ENCODE measurements at regions not wholly inside any gene's neighbourhood (a gene's known extent, or its start where the extent isn't known, plus 50 kb on each side); places are given as distances from the start of the nearest gene placed in this dataset.
"Not testable (repeated sequence)": the region's sequence is repeated elsewhere in the genome, so short reads cannot be mapped to it uniquely, and the experiment has no call there.

DNA sequence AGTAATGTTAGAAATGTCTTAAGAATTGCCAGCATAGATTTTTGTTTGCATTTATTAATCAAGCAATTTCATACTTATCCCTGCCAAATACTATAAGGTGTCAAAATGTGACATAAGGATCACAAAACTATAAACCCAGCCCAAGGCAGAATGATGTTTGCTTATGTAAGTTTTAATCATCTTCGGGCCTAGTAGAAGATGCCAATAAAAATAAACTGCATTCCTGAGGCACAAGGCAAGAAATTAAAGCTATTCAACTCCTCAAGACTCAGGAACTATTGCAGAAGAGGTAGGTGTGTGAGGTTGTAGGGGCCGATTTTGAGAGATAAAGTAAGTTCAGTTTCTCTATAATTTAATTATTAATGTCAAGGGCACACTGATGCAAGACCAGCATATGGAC, 189.4 kb upstream of the AHR start:
- H3K27me3 ChIP-seq (ENCODE audit: control insufficient read depth in 3 of 3, insufficient read depth in 3 of 3, low read length in 3 of 3), result no peaks in the 10 kb centered on the region

DNA sequence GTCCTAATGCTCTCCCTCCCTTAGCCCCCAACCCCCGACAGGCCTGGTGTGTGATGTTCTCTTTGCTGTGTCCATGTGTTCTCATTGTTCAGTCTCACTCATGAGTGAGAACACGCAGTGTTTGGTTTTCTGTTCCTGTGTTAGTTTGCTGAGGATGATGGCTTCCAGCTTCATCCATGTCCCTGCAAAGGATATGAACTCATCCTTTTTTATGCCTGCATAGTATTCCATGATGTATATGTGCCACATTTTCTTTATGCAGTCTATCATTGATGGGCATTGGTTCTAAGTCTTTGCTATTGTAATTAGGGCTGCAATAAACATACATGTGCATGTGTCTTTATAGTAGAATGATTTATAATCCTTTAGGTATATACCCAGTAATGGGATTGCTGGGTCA, 184.7 kb upstream of the AHR start:
- not testable (repeated sequence) for H3K27ac ChIP-seq (ENCODE audit: low read depth, low read length); H3K36me3 ChIP-seq (ENCODE audit: control insufficient read depth in 3 of 3, insufficient read depth in 3 of 3, low read length in 3 of 3); H3K27me3 ChIP-seq (ENCODE audit: control insufficient read depth in 3 of 3, insufficient read depth in 3 of 3, low read length in 3 of 3); H3K4me3 ChIP-seq (ENCODE audit: low read length in 3 of 3); H3K9ac ChIP-seq (ENCODE audit: low read depth in 1 of 3, low read length in 3 of 3); H3K4me1 ChIP-seq (ENCODE audit: control insufficient read depth in 3 of 3, insufficient read depth in 3 of 3, low read length in 3 of 3); H3K9me3 ChIP-seq (ENCODE audit: control insufficient read depth in 3 of 3, low read length in 3 of 3)

More for the DNA sequence above, 189.4 kb upstream of the AHR start:
- no peak overlapping the region for H3K4me3 ChIP-seq (ENCODE audit: low read length in 3 of 3)
- no peak overlapping the region for H3K27ac ChIP-seq (ENCODE audit: low read depth, low read length)
- H3K36me3 ChIP-seq (ENCODE audit: control insufficient read depth in 3 of 3, insufficient read depth in 3 of 3, low read length in 3 of 3), result no peaks in the 10 kb centered on the region
- H3K9ac ChIP-seq (ENCODE audit: low read depth in 1 of 3, low read length in 3 of 3), result no peak overlapping the region
- no peaks in the 10 kb centered on the region for H3K4me1 ChIP-seq (ENCODE audit: control insufficient read depth in 3 of 3, insufficient read depth in 3 of 3, low read length in 3 of 3)
- H3K9me3 ChIP-seq (ENCODE audit: control insufficient read depth in 3 of 3, low read length in 3 of 3), result no peaks in the 10 kb centered on the region

DNA sequence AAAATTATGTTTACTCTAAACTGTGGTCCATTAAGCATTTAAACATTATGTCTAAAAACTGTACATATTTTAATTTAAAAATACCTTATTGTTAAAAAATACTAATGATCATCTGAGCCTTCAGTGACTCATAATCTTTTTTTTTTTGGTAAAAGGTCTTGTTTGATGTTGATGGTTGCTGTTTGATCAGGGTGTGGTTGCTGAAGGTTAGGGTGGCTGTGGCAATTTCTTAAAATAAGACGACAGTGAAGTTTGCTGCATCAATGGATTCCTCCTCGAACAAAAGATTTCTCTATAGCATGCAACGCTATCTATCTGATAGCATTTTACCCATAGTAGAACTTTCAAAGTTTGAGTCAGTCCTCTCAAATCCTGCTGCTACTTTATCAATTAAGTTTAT, 180.0 kb upstream of the AHR start:
- no peaks in the 10 kb centered on the region for H3K4me1 ChIP-seq (ENCODE audit: control insufficient read depth in 3 of 3, insufficient read depth in 3 of 3, low read length in 3 of 3)
- no peaks in the 10 kb centered on the region for H3K36me3 ChIP-seq (ENCODE audit: control insufficient read depth in 3 of 3, insufficient read depth in 3 of 3, low read length in 3 of 3)
- no peak overlapping the region for H3K9ac ChIP-seq (ENCODE audit: low read depth in 1 of 3, low read length in 3 of 3)
- no peaks in the 10 kb centered on the region for H3K9me3 ChIP-seq (ENCODE audit: control insufficient read depth in 3 of 3, low read length in 3 of 3)
- H3K27me3 ChIP-seq (ENCODE audit: control insufficient read depth in 3 of 3, insufficient read depth in 3 of 3, low read length in 3 of 3), result no peaks in the 10 kb centered on the region
- no peak overlapping the region for H3K4me3 ChIP-seq (ENCODE audit: low read length in 3 of 3)
- no peak overlapping the region for H3K27ac ChIP-seq (ENCODE audit: low read depth, low read length)

DNA sequence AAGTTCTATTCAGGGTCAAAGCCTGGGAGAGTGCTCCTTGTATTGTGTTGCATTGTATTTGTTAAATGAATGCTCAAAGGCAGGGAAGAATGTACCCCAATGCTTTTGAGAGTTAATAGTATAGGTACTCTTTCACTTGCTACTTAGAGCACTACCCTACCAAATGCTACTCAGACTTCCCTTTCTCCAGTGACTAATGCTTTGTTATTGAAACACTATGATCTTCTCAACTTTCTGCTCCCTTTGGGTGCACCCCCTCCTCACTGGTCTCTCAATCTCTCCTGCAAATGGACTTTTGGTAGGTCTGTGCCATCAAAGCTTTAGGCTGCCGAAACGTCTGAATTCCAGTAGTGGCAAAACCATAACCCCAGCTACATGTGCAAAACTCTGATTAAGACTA, 177.7 kb upstream of the AHR start:
- Histone ChIP-seq H3K36me3 (ENCODE audit: control insufficient read depth in 3 of 3, insufficient read depth in 3 of 3, low read length in 3 of 3) (no peaks in the 10 kb centered on the region), H3K27ac (ENCODE audit: low read depth, low read length) (no peak overlapping the region), H3K9me3 (ENCODE audit: control insufficient read depth in 3 of 3, low read length in 3 of 3) (no peaks in the 10 kb centered on the region), H3K4me1 (ENCODE audit: control insufficient read depth in 3 of 3, insufficient read depth in 3 of 3, low read length in 3 of 3) (no peaks in the 10 kb centered on the region), H3K4me3 (ENCODE audit: low read length in 3 of 3) (no peak overlapping the region), H3K9ac (ENCODE audit: low read depth in 1 of 3, low read length in 3 of 3) (no peak overlapping the region), H3K27me3 (ENCODE audit: control insufficient read depth in 3 of 3, insufficient read depth in 3 of 3, low read length in 3 of 3) (no peaks in the 10 kb centered on the region)

DNA sequence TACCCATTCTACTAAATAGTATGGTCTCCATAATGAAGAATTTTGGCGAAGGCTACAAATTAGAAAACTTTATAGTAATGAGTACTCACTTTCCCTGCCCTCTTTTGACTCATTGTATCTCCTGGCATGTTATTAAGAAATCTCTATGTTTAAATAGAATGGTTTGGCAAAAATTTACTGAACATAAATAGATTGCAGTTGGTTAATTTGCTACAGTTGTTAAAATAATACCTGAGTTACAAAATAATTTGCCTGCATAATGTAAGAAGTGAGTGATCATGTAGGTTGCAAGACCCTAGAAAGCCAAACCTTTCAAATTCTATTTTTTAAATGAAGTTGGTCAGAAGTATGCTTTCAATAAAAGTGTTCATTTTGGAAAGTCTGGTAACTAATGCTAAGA, 176.8 kb upstream of the AHR start:
- Histone ChIP-seq H3K9ac (ENCODE audit: low read depth in 1 of 3, low read length in 3 of 3) (no peak overlapping the region), H3K27me3 (ENCODE audit: control insufficient read depth in 3 of 3, insufficient read depth in 3 of 3, low read length in 3 of 3) (no peaks in the 10 kb centered on the region), H3K9me3 (ENCODE audit: control insufficient read depth in 3 of 3, low read length in 3 of 3) (no peaks in the 10 kb centered on the region), H3K27ac (ENCODE audit: low read depth, low read length) (no peak overlapping the region), H3K4me3 (ENCODE audit: low read length in 3 of 3) (no peak overlapping the region), H3K4me1 (ENCODE audit: control insufficient read depth in 3 of 3, insufficient read depth in 3 of 3, low read length in 3 of 3) (no peaks in the 10 kb centered on the region), H3K36me3 (ENCODE audit: control insufficient read depth in 3 of 3, insufficient read depth in 3 of 3, low read length in 3 of 3) (no peaks in the 10 kb centered on the region)

DNA sequence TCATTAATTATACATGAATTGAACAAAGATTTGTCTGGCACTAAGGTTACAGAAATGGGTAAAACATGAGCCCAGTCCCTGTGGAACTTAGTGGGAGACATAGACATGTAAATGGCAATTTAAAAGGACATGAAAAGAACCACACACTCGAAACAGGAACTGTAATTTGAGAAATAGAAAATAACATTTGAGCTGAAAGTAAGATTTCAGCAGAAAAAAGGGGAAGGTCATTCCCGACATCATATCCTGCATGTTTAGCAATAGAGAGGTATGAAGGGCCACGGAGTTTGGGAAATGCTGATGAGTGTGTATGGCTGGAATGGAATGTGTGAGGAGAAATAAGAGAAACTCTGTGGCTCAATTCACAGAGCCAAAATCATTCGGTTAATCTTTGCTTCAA, 175.4 kb upstream of the AHR start:
- H3K9ac ChIP-seq (ENCODE audit: low read depth in 1 of 3, low read length in 3 of 3), result no peak overlapping the region
- no peaks in the 10 kb centered on the region for H3K27me3 ChIP-seq (ENCODE audit: control insufficient read depth in 3 of 3, insufficient read depth in 3 of 3, low read length in 3 of 3)
- no peaks in the 10 kb centered on the region for H3K4me1 ChIP-seq (ENCODE audit: control insufficient read depth in 3 of 3, insufficient read depth in 3 of 3, low read length in 3 of 3)
- H3K36me3 ChIP-seq (ENCODE audit: control insufficient read depth in 3 of 3, insufficient read depth in 3 of 3, low read length in 3 of 3), result no peaks in the 10 kb centered on the region
- H3K4me3 ChIP-seq (ENCODE audit: low read length in 3 of 3), result no peak overlapping the region
- no peak overlapping the region for H3K27ac ChIP-seq (ENCODE audit: low read depth, low read length)
- H3K9me3 ChIP-seq (ENCODE audit: control insufficient read depth in 3 of 3, low read length in 3 of 3), result no peaks in the 10 kb centered on the region

DNA sequence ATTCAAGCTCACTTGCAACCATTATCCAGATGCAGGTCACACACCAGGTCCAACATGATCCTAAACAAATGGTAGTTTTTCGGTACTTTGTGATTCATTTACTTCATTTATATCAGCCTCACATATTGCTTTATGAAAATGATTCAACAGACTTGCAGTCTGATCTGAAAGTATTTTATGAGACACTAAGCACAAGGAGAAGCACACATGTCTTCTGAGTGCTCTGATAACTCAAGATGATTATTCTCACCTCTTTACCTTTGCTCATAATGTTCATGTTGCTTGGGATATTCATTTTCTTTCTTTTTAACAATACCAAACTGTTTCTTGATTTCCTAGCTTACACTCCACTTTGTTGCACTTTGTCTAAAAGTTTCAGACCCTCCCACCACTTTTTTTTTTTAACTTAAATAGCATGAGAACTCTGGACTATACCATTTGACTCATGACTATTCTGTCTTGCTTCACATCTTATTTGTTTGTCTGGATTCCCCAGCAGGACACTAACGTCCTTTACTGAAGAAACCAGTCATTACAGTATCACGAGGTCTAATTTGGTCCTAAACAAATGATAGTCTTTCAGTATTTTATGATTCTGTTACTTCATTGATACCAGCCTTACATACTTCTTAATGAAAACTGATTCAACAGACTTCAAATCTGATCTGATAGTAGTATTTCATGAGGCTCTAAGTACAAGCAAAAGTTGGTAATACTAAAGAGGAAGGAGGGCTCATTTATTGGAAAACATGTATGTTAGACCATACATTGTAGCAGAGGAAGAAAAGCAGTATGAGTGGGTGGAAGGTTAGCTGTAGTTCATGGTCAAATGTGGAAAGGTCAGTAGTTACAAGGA, 171.8 kb upstream of the AHR start:
- H3K9me3 ChIP-seq (ENCODE audit: control insufficient read depth in 3 of 3, low read length in 3 of 3), result no peaks in the 10 kb centered on the region
- H3K27me3 ChIP-seq (ENCODE audit: control insufficient read depth in 3 of 3, insufficient read depth in 3 of 3, low read length in 3 of 3), result no peaks in the 10 kb centered on the region
- no peaks in the 10 kb centered on the region for H3K36me3 ChIP-seq (ENCODE audit: control insufficient read depth in 3 of 3, insufficient read depth in 3 of 3, low read length in 3 of 3)
- H3K9ac ChIP-seq (ENCODE audit: low read depth in 1 of 3, low read length in 3 of 3), result no peak overlapping the region
- H3K27ac ChIP-seq (ENCODE audit: low read depth, low read length), result no peak overlapping the region
- no peaks in the 10 kb centered on the region for H3K4me1 ChIP-seq (ENCODE audit: control insufficient read depth in 3 of 3, insufficient read depth in 3 of 3, low read length in 3 of 3)
- no peak overlapping the region for H3K4me3 ChIP-seq (ENCODE audit: low read length in 3 of 3)

DNA sequence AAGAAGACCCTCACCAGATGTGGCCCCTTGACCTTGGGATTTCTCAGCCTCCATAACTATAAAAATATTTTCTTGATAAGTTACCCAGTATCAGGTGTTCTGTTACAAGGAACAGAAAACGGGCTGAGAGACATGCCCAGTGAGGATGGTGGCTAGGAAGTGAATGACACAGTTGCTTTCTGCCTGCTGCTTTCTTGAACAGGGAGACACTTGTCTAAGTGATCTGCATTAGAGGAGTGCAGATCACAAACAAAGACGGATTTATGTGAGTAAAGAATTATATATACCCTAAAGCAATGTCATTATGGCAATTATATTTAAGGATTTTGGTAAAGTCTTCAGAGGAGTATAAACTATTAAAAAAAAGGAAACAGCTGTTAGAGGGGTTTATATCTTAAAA, 169.2 kb upstream of the AHR start:
- H3K27ac ChIP-seq (ENCODE audit: low read depth, low read length), result no peak overlapping the region
- H3K9me3 ChIP-seq (ENCODE audit: control insufficient read depth in 3 of 3, low read length in 3 of 3), result no peaks in the 10 kb centered on the region
- H3K9ac ChIP-seq (ENCODE audit: low read depth in 1 of 3, low read length in 3 of 3), result no peak overlapping the region
- H3K4me3 ChIP-seq (ENCODE audit: low read length in 3 of 3), result no peak overlapping the region
- no peaks in the 10 kb centered on the region for H3K36me3 ChIP-seq (ENCODE audit: control insufficient read depth in 3 of 3, insufficient read depth in 3 of 3, low read length in 3 of 3)
- H3K4me1 ChIP-seq (ENCODE audit: control insufficient read depth in 3 of 3, insufficient read depth in 3 of 3, low read length in 3 of 3), result no peaks in the 10 kb centered on the region
- H3K27me3 ChIP-seq (ENCODE audit: control insufficient read depth in 3 of 3, insufficient read depth in 3 of 3, low read length in 3 of 3), result no peaks in the 10 kb centered on the region

DNA sequence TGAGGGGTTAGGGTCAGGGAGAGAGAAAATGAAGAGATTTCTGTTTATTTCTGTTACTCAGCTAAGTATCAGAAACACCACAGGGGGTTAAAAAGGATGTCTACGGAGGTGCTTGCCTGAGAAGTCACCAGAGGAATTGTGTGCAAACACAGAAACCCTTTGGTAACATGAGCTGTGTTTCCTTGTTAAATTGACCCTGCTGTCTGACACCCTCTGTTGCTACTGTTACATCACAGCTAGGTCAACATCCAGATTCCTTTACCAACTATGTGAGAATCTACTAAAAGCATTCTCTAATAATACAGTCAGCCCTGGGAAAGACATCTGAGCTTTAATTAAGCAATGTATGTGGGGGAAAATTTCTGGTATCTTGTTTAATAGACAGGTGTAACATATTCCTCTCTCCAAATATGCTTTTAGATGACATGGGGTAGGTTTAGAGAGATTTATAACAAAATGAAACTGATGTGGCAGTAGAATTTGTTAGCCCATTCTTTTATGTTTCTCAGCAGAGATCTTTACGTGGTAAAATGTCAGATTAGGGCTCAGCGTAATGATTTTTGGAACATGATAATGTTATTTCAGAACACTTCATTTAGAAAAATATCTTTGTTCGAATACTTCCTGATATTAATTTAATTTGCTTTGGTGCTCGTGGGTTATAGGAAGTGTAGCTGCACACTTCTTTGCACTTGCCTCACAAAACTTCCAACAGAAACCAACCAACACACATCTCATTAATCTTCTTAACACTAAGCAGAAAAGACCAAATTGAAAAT, 168.0 kb upstream of the AHR start:
- Histone ChIP-seq H3K4me3 (ENCODE audit: low read length in 3 of 3) (peak overlapping the region in 1 of 3 donors; percentile 46), H3K36me3 (ENCODE audit: control insufficient read depth in 3 of 3, insufficient read depth in 3 of 3, low read length in 3 of 3) (no peaks in the 10 kb centered on the region), H3K27me3 (ENCODE audit: control insufficient read depth in 3 of 3, insufficient read depth in 3 of 3, low read length in 3 of 3) (no peaks in the 10 kb centered on the region), H3K27ac (ENCODE audit: low read depth, low read length) (no peak overlapping the region), H3K4me1 (ENCODE audit: control insufficient read depth in 3 of 3, insufficient read depth in 3 of 3, low read length in 3 of 3) (no peaks in the 10 kb centered on the region), H3K9me3 (ENCODE audit: control insufficient read depth in 3 of 3, low read length in 3 of 3) (no peaks in the 10 kb centered on the region), H3K9ac (ENCODE audit: low read depth in 1 of 3, low read length in 3 of 3) (no peak overlapping the region)

DNA sequence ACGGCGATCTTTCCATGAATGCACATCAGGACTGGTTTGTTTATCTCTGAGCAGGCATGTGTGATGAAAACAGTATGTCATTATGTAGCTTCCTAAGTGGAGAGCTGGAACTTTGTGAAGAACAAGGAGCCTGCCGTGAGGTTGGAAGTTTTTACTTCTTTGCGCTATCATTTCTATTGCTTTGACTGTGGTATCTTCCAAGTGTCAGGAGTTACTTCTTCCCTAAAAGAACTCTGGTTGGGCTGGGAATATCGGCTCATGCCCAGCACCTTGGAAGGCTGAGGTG, 167.4 kb upstream of the AHR start:
- Histone ChIP-seq H3K9me3 (ENCODE audit: control insufficient read depth in 3 of 3, low read length in 3 of 3) (no peaks in the 10 kb centered on the region), H3K36me3 (ENCODE audit: control insufficient read depth in 3 of 3, insufficient read depth in 3 of 3, low read length in 3 of 3) (no peaks in the 10 kb centered on the region), H3K27me3 (ENCODE audit: control insufficient read depth in 3 of 3, insufficient read depth in 3 of 3, low read length in 3 of 3) (no peaks in the 10 kb centered on the region), H3K4me1 (ENCODE audit: control insufficient read depth in 3 of 3, insufficient read depth in 3 of 3, low read length in 3 of 3) (no peaks in the 10 kb centered on the region), H3K4me3 (ENCODE audit: low read length in 3 of 3) (peak overlapping the region in 1 of 3 donors; percentile 46), H3K9ac (ENCODE audit: low read depth in 1 of 3, low read length in 3 of 3) (no peak overlapping the region), H3K27ac (ENCODE audit: low read depth, low read length) (no peak overlapping the region)

Measured in skeletal muscle tissue (tissue), 3 donors.